ENCODE measurements at regions not wholly inside any gene's neighbourhood (a gene's known extent, or its start where the extent isn't known, plus 50 kb on each side); places are given as distances from the start of the nearest gene placed in this dataset.

DNA sequence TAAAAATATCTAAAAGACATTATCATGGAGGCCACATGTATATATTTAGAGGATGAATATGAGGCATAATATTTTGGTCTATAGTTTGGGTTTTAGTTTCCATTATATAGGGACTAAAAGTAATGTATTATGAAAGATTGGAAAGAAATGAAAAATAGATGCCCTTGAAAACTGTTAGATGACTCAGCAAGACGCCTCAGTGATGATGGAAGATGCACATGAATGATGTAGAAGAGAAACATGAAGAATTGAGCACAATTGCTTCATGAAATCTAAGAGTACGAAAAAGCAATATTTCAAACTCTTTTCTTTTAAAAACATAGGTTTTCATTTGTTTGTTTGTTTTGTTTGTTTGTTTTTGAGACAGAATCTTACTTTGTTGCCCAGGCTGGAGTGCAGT is 89.8 kb downstream of the ARL4A start:
- Histone ChIP-seq H3K27me3 (no peaks in the 10 kb centered on the region), H3K36me3 (no peaks in the 10 kb centered on the region), H3K9me3 (peaks cover 0 to 19% (median 5%) of the 10 kb centered on the region in 11 donors), H3K4me1 (no peaks in the 10 kb centered on the region), H3K27ac (no peak overlapping the region), H3K4me3 (no peak overlapping the region)
- ATAC-seq = no peak
- no peak for DNase-seq
- intact Hi-C loops (cut with DNase I) = loop anchor here in 2 of 10 donors (5.0 to 10.0 kb wide), 2 partner anchors 90 to 92 kb away; partner anchors contain the start of gene ARL4A (in 2 of the 2)
- 92 to 97% methylated on average over 2 of the region's 2 CpGs for WGBS, 2 donors
- TF ChIP-seq, protein P1, sequence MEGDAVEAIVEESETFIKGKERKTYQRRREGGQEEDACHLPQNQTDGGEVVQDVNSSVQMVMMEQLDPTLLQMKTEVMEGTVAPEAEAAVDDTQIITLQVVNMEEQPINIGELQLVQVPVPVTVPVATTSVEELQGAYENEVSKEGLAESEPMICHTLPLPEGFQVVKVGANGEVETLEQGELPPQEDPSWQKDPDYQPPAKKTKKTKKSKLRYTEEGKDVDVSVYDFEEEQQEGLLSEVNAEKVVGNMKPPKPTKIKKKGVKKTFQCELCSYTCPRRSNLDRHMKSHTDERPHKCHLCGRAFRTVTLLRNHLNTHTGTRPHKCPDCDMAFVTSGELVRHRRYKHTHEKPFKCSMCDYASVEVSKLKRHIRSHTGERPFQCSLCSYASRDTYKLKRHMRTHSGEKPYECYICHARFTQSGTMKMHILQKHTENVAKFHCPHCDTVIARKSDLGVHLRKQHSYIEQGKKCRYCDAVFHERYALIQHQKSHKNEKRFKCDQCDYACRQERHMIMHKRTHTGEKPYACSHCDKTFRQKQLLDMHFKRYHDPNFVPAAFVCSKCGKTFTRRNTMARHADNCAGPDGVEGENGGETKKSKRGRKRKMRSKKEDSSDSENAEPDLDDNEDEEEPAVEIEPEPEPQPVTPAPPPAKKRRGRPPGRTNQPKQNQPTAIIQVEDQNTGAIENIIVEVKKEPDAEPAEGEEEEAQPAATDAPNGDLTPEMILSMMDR (IDR thresholded peaks at IDR 0.05) = no peak

DNA sequence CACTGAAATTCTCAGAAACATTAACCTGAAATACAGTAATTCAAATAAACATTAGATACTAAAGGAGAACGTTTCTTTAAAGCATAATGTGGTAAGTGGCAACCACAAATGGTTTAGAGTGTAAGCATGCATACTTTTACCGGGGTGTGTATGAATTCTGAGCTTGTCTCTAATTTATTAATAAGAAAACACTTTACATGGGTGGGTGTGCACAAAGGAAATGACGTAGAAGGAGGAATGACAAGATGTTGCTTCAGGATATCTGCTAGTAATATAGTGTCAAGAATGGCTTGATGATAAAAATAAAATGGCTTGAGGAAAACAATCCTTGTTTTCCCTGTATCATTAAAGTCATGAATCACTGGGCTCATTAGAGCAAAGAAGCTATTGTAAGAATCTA is 92.5 kb downstream of the ARL4A start:
- TF ChIP-seq, protein P1 (IDR thresholded peaks at IDR 0.05) = no peak
- H3K27me3 ChIP-seq = no peaks in the 10 kb centered on the region
- no peaks in the 10 kb centered on the region for H3K9me3 ChIP-seq
- ATAC-seq (no peak), DNase-seq (no peak)
- intact Hi-C loops (cut with DNase I) = loop anchor here in 2 of 10 donors (5.0 to 10.0 kb wide), 2 partner anchors 93 to 95 kb away; partner anchors contain the start of gene ARL4A (in 2 of the 2)
- H3K36me3 ChIP-seq = no peaks in the 10 kb centered on the region
- H3K4me3 ChIP-seq = no peak overlapping the region
- 75 to 80% methylated on average over 3 of the region's 3 CpGs for WGBS, 2 donors
- no peak overlapping the region for H3K27ac ChIP-seq
- no peaks in the 10 kb centered on the region for H3K4me1 ChIP-seq

DNA sequence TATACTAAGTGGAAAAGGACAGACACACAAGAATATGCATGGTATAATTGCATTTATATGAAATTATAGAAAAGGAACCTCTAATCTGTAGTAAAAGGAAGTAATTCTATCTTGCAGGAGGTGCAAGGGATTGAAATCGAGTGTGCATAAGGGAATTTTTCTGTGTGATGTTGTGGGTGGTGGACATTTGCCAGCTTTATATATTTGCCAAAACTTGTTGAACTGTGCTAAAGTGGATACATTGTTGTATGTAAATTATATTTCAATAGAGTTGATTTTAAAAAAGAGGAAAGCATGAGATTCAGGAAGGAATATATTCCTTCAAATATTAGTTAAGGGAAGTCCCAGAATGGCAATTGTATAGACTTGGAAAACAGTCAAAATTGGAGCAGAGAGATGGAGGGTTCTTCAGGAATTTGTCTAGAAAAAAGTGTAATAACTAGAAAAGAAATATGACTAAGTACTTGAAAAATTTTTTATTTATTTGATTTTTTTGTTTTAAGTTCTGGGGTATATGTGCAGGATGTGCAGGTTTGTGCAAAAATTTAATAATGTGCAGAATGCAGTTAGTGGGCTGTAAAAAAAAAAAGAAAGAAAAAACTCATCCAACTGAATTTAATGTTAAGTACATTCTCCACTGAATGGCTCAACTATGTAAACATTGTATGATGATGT is 96.1 kb downstream of the ARL4A start:
- H3K36me3 ChIP-seq = no peaks in the 10 kb centered on the region
- WGBS, 2 donors = 53 to 57% methylated on average over 1 of the region's 1 CpG
- no peak for DNase-seq
- H3K4me1 ChIP-seq = no peaks in the 10 kb centered on the region
- no peak overlapping the region for H3K4me3 ChIP-seq
- TF ChIP-seq, protein P1 (IDR thresholded peaks at IDR 0.05) = no peak
- no peak for ATAC-seq
- intact Hi-C loops (cut with DNase I) = no loop called here
- H3K9me3 ChIP-seq = no peaks in the 10 kb centered on the region
- H3K27ac ChIP-seq = no peak overlapping the region
- H3K27me3 ChIP-seq = no peaks in the 10 kb centered on the region

DNA sequence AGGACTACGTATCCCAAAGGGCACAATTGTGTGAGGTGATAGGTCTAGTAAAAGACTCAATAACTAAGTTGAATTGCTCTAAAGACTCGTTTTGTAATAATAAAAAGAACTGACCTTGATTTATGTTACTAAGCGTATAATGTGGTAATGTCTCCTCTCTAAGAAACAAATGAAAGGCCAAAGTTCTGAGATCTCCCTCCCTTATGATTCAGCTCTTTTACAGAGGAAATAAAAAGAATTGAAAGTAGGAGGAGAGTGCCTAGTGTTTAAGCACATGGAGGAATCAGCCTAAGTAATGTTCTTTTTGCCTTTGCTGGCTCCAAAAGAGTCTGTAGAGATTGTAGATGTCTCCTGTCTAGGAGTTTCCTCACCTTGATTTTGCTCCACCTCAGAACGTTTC is 98.0 kb downstream of the ARL4A start:
- intact Hi-C loops (cut with DNase I) = no loop called here
- Histone ChIP-seq H3K36me3 (no peaks in the 10 kb centered on the region), H3K4me3 (no peak overlapping the region), H3K4me1 (no peaks in the 10 kb centered on the region), H3K27ac (no peak overlapping the region), H3K9me3 (no peaks in the 10 kb centered on the region), H3K27me3 (no peaks in the 10 kb centered on the region)
- WGBS, 2 donors = 90 to 93% methylated on average over 4 of the region's 4 CpGs
- TF ChIP-seq, protein P1 (IDR thresholded peaks at IDR 0.05) = no peak
- DNase-seq (no peak), ATAC-seq (no peak)

Data from heart right ventricle (tissue), 16 donors.